ENCODE measurements at regions not wholly inside any gene's neighbourhood (a gene's known extent, or its start where the extent isn't known, plus 50 kb on each side); places are given as distances from the start of the nearest gene placed in this dataset.

- Histone ChIP-seq H3K27me3 (no peaks in the 10 kb centered on the region), H3K9me3 (no peaks in the 10 kb centered on the region), H3K4me1 (ENCODE audit: control insufficient read depth in 1 of 2, insufficient read depth in 1 of 2, low read depth in 1 of 2, low read length in 1 of 2) (no peaks in the 10 kb centered on the region), H3K4me3 (ENCODE audit: low read depth in 1 of 2, low read length in 1 of 2) (no peak overlapping the region), H3K36me3 (peaks cover 17% of the 10 kb centered on the region), H3K27ac (no peak overlapping the region)
- TF ChIP-seq, protein P1, sequence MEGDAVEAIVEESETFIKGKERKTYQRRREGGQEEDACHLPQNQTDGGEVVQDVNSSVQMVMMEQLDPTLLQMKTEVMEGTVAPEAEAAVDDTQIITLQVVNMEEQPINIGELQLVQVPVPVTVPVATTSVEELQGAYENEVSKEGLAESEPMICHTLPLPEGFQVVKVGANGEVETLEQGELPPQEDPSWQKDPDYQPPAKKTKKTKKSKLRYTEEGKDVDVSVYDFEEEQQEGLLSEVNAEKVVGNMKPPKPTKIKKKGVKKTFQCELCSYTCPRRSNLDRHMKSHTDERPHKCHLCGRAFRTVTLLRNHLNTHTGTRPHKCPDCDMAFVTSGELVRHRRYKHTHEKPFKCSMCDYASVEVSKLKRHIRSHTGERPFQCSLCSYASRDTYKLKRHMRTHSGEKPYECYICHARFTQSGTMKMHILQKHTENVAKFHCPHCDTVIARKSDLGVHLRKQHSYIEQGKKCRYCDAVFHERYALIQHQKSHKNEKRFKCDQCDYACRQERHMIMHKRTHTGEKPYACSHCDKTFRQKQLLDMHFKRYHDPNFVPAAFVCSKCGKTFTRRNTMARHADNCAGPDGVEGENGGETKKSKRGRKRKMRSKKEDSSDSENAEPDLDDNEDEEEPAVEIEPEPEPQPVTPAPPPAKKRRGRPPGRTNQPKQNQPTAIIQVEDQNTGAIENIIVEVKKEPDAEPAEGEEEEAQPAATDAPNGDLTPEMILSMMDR (IDR thresholded peaks at IDR 0.05) = no peak
Measured at GRCh38 chr16:11449716-11450115, 104.5 kb downstream of the RMI2 start.

DNA sequence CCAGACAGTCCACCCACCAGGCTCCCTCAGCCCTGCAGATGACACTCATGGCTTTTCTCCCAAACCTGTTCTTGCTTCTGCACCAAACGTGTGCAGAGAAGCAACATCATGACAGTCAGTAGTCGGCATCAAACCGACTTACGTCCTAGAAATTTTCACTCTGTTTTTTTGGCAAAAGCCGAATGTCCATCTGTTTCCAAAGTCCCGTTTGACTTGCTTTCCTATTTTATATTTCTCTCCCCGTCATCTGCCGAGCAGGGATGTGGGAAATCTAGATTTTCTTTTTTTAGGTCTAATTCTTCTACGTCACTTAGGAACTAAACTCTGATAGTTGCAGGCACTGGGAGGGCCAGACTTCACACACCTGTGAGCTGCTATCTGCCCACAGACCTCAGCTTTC lies 104.9 kb downstream of the RMI2 start:
- H3K36me3 ChIP-seq = peaks cover 17% of the 10 kb centered on the region
- no peak overlapping the region for H3K4me3 ChIP-seq (ENCODE audit: low read depth in 1 of 2, low read length in 1 of 2)
- TF ChIP-seq, protein P1 (IDR thresholded peaks at IDR 0.05) = no peak
- no peaks in the 10 kb centered on the region for H3K27me3 ChIP-seq
- no peaks in the 10 kb centered on the region for H3K9me3 ChIP-seq
- H3K4me1 ChIP-seq (ENCODE audit: control insufficient read depth in 1 of 2, insufficient read depth in 1 of 2, low read depth in 1 of 2, low read length in 1 of 2) = no peaks in the 10 kb centered on the region
- H3K27ac ChIP-seq = no peak overlapping the region

- Histone ChIP-seq H3K4me3 (ENCODE audit: low read depth in 1 of 2, low read length in 1 of 2) (no peak overlapping the region), H3K27ac (no peak overlapping the region), H3K27me3 (no peaks in the 10 kb centered on the region), H3K4me1 (ENCODE audit: control insufficient read depth in 1 of 2, insufficient read depth in 1 of 2, low read depth in 1 of 2, low read length in 1 of 2) (no peaks in the 10 kb centered on the region), H3K36me3 (peaks cover 10% of the 10 kb centered on the region), H3K9me3 (no peaks in the 10 kb centered on the region)
- TF ChIP-seq, protein P1 (IDR thresholded peaks at IDR 0.05) = no peak
Measured at GRCh38 chr16:11452298-11452697, 107.0 kb downstream of the RMI2 start.

GRCh38 chr16:11452746-11453389 lies 107.6 kb downstream of the RMI2 start:
- Histone ChIP-seq H3K4me1 (ENCODE audit: control insufficient read depth in 1 of 2, insufficient read depth in 1 of 2, low read depth in 1 of 2, low read length in 1 of 2) (no peaks in the 10 kb centered on the region), H3K27ac (no peak overlapping the region), H3K9me3 (no peaks in the 10 kb centered on the region), H3K4me3 (ENCODE audit: low read depth in 1 of 2, low read length in 1 of 2) (no peak overlapping the region), H3K27me3 (no peaks in the 10 kb centered on the region), H3K36me3 (peaks cover 8% of the 10 kb centered on the region)
- TF ChIP-seq, protein P1 (IDR thresholded peaks at IDR 0.05) = no peak

DNA sequence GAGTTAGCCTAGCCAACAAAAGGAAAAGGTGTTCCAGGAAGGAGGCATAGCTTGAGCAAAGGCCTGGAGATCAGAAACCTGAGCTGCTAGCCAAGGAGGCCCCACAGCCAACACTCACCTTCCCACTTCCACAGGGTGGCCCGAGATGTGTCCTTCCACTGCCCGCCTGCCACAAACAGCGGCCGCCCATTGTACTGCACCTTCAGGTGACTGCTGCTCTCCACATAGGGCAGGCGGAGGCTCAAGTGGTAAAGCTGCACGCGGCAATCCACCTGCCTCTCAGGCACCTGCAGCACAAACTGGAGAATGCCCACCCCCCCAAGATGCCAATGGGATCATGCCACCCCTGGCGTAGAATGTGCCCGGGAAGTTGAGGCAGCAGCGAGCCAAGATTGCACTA lies 111.5 kb downstream of the RMI2 start:
- Histone ChIP-seq H3K4me3 (ENCODE audit: low read depth in 1 of 2, low read length in 1 of 2) (no peak overlapping the region), H3K4me1 (ENCODE audit: control insufficient read depth in 1 of 2, insufficient read depth in 1 of 2, low read depth in 1 of 2, low read length in 1 of 2) (no peaks in the 10 kb centered on the region)
- TF ChIP-seq, protein P1 (IDR thresholded peaks at IDR 0.05) = no peak

More for the DNA sequence above, 111.5 kb downstream of the RMI2 start:
- Histone ChIP-seq H3K9me3 (no peaks in the 10 kb centered on the region), H3K27me3 (no peaks in the 10 kb centered on the region), H3K36me3 (peaks cover 12% of the 10 kb centered on the region), H3K27ac (no peak overlapping the region)
